Spleen (tissue), 11 donors: ENCODE measurements at regions not wholly inside any gene's neighbourhood (a gene's known extent, or its start where the extent isn't known, plus 50 kb on each side); places are given as distances from the start of the nearest gene placed in this dataset.
"Not testable (repeated sequence)": the region's sequence is repeated elsewhere in the genome, so short reads cannot be mapped to it uniquely, and the experiment has no call there.

Source experiments
- DNase-seq: peaks from one replicate; pipeline ENCODE4 v3.0.0-alpha.2; 2020
- H3K27ac ChIP-seq, 8 donors: fragments of 200-600 bp; sonication (generic) in 7 of 8; 1 replicate in 4 of 8; 2 replicates in 4 of 8; pipeline versions ENCODE4 v1.5.0 to v1.8.0; 2016 to 2021; ENCODE audit warnings: inconsistent platforms in 4 of 8, mild to moderate bottlenecking in 4 of 8, moderate library complexity in 1 of 8
- H3K27me3 ChIP-seq, 7 donors: fragments of 200-600 bp; sonication (generic) in 6 of 7; replicated peaks in 1 of 7; 1 replicate in 4 of 7; 2 replicates in 3 of 7; pipeline versions ENCODE4 v1.5.0 to v1.8.0; 2016 to 2021; ENCODE audit warnings: inconsistent platforms in 3 of 7, mild to moderate bottlenecking in 1 of 7
- H3K36me3 ChIP-seq, 6 donors: fragments of 200-600 bp; sonication (generic) in 5 of 6; 1 replicate in 4 of 6; 2 replicates in 2 of 6; pipeline versions ENCODE4 v1.5.0 to v1.8.0; 2016 to 2021; ENCODE audit warnings: inconsistent platforms in 2 of 6
- H3K4me1 ChIP-seq, 6 donors: fragments of 200-600 bp; sonication (generic) in 5 of 6; 1 replicate in 3 of 6; 2 replicates in 3 of 6; pipeline versions ENCODE4 v1.5.0 to v1.8.0; 2016 to 2021; ENCODE audit warnings: inconsistent platforms in 3 of 6
- H3K4me3 ChIP-seq, 8 donors: fragments of 200-600 bp; sonication (generic) in 7 of 8; 1 replicate in 4 of 8; 2 replicates in 4 of 8; pipeline versions ENCODE4 v1.5.0 to v1.8.0; 2016 to 2021; ENCODE audit warnings: inconsistent platforms in 4 of 8, mild to moderate bottlenecking in 4 of 8, moderate library complexity in 2 of 8
- H3K9me3 ChIP-seq, 8 donors: fragments of 200-600 bp; sonication (generic) in 7 of 8; 1 replicate in 4 of 8; 2 replicates in 4 of 8; pipeline versions ENCODE4 v1.5.0 to v1.8.0; 2016 to 2021; ENCODE audit warnings: inconsistent platforms in 4 of 8
- CTCF ChIP-seq, 11 experiments: fragments of 200-600 bp in 7 of 11; fragments of 450-650 bp in 4 of 11; sonication (generic) in 4 of 11; IDR thresholded peaks in 8 of 11; conservative IDR thresholded peaks in 3 of 11; 1 replicate in 7 of 11; 2 replicates in 4 of 11; pipeline versions ENCODE4 v1.4.0 to v1.8.0; 2016 to 2021; ENCODE audit warnings: antibody characterized with exemption in 11 of 11, inconsistent platforms in 4 of 11, mild to moderate bottlenecking in 1 of 11
- POLR2A ChIP-seq, 3 donors: fragments of 450-650 bp; IDR thresholded peaks; one replicate each; pipeline ENCODE4 v1.5.1; 2017; ENCODE audit warnings: antibody characterized with exemption in 3 of 3, mild to moderate bottlenecking in 1 of 3
- POLR2AphosphoS5 ChIP-seq, 3 donors: sonication (generic); formaldehyde crosslinking; IDR thresholded peaks; one replicate each; pipeline ENCODE4 v1.5.1; 2017; ENCODE audit warnings: antibody characterized with exemption in 3 of 3
- WGBS, 5 donors: extraction: QIAGEN DNeasy Blood & Tissue Kit in 3 of 5; methylation state at CpG; one replicate each; pipeline versions ENCODE4 v1.1.5 to v1.1.7; 2013 to 2018; 5-methylcytosine and 5-hydroxymethylcytosine counted together
- intact Hi-C: fragments of 100-400 bp; cut with DNase I; formaldehyde crosslinking; loops from one replicate; pipeline ENCODE4 v1.15.0; 2023; ENCODE audit warnings: low total_unique reads
- donor health status: healthy with polysubstance abuse.
- donor health status: DM: no; HTN: no; CAD: no; lungs with moderate emphysema.
- donor health status: DM: no; HTN: no; CAD: no.
- donor health status: Bipolar disorder and iron deficiency.
- donor health status: healthy.
- donor health status: DM: no; HTN: no; CAD: no.
- donor health status: DM: yes; HTN: yes; CAD: no.

- Histone ChIP-seq H3K4me1 (no peaks in the 10 kb centered on the region), H3K27me3 (no peaks in the 10 kb centered on the region), H3K9me3 (peaks cover 0 to 20% (median 15%) of the 10 kb centered on the region in 8 donors), H3K27ac (no peak overlapping the region), H3K36me3 (no peaks in the 10 kb centered on the region), H3K4me3 (no peak overlapping the region)
- 35 to 67% (median 59%) methylated on average over 1 of the region's 1 CpG for WGBS, 5 donors
- DNase-seq, result no peak
- intact Hi-C loops, result no loop called here
- TF ChIP-seq POLR2A (IDR thresholded peaks at IDR 0.05) (no peak), CTCF (IDR thresholded peaks at IDR 0.05 in 8 of 11, conservative IDR thresholded peaks at IDR 0.05 in 3 of 11) (no peak), POLR2AphosphoS5 (IDR thresholded peaks at IDR 0.05) (no peak)
Observed at GRCh38 chr10:61197057-61197456, 253.1 kb upstream of the RHOBTB1 start.

GRCh38 chr10:61195211-61195610 is 251.2 kb upstream of the RHOBTB1 start:
- TF ChIP-seq POLR2A (IDR thresholded peaks at IDR 0.05) (no peak), CTCF (IDR thresholded peaks at IDR 0.05 in 8 of 11, conservative IDR thresholded peaks at IDR 0.05 in 3 of 11) (no peak), POLR2AphosphoS5 (IDR thresholded peaks at IDR 0.05) (no peak)
- H3K9me3 ChIP-seq, result peaks cover 0 to 24% (median 17%) of the 10 kb centered on the region in 8 donors
- peaks cover 0 to 6% (median 0%) of the 10 kb centered on the region in 7 donors for H3K27me3 ChIP-seq
- H3K4me1 ChIP-seq, result no peaks in the 10 kb centered on the region
- no peak overlapping the region for H3K27ac ChIP-seq
- no peaks in the 10 kb centered on the region for H3K36me3 ChIP-seq
- intact Hi-C loops, result no loop called here
- H3K4me3 ChIP-seq, result no peak overlapping the region
- no peak for DNase-seq

GRCh38 chr10:61192589-61192988 is 248.6 kb upstream of the RHOBTB1 start:
- DNase-seq, H3K27ac ChIP-seq, H3K36me3 ChIP-seq, intact Hi-C loops, H3K4me3 ChIP-seq, H3K4me1 ChIP-seq, H3K27me3 ChIP-seq: not testable (repeated sequence)
- H3K9me3 ChIP-seq, result peaks cover 0 to 24% (median 17%) of the 10 kb centered on the region in 8 donors
- WGBS, 5 donors, result 77 to 88% (median 83%) methylated on average over 2 of the region's 2 CpGs

DNA sequence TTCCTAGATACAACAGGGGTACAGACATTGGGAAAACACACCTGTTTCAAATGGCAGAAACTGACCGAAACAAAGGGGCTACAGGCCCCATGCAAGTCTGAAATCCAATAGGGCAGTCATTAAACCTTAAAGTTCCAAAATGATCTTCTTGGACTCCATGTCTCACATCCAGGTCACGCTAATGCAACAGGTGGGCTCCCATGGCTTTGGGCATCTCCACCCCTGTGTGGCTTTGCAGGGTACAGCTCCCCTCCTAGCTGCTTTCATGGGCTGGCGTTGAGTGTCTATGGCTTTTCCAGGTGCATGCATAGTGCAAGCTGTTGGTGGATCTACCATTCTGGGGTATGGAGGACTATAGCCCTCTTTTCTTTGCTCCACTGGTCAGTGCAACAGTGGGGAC is 248.1 kb upstream of the RHOBTB1 start:
- Histone ChIP-seq H3K27me3 (peaks cover 0 to 6% (median 0%) of the 10 kb centered on the region in 7 donors), H3K4me3 (no peak overlapping the region), H3K9me3 (peaks cover 0 to 24% (median 17%) of the 10 kb centered on the region in 8 donors), H3K4me1 (no peaks in the 10 kb centered on the region), H3K36me3 (no peaks in the 10 kb centered on the region), H3K27ac (no peak overlapping the region)
- intact Hi-C loops, result no loop called here
- TF ChIP-seq CTCF (IDR thresholded peaks at IDR 0.05 in 8 of 11, conservative IDR thresholded peaks at IDR 0.05 in 3 of 11) (no peak), POLR2AphosphoS5 (IDR thresholded peaks at IDR 0.05) (no peak), POLR2A (IDR thresholded peaks at IDR 0.05) (no peak)
- DNase-seq, result peak; percentile 51
- 77 to 95% (median 90%) methylated on average over 3 of the region's 3 CpGs for WGBS, 5 donors

GRCh38 chr10:61189912-61190311 is 245.9 kb upstream of the RHOBTB1 start:
- Histone ChIP-seq H3K4me1 (no peaks in the 10 kb centered on the region), H3K9me3 (peaks cover 0 to 24% (median 17%) of the 10 kb centered on the region in 8 donors), H3K4me3 (no peak overlapping the region), H3K27ac (no peak overlapping the region), H3K27me3 (peaks cover 0 to 6% (median 0%) of the 10 kb centered on the region in 7 donors), H3K36me3 (no peaks in the 10 kb centered on the region)
- 87 to 96% (median 90%) methylated on average over 2 of the region's 2 CpGs for WGBS, 5 donors
- no peak for DNase-seq
- intact Hi-C loops, result no loop called here
- no peak for TF ChIP-seq CTCF (IDR thresholded peaks at IDR 0.05 in 8 of 11, conservative IDR thresholded peaks at IDR 0.05 in 3 of 11)
